ENCODE measurements at regions not wholly inside any gene's neighbourhood (a gene's known extent, or its start where the extent isn't known, plus 50 kb on each side); places are given as distances from the start of the nearest gene placed in this dataset.

DNA sequence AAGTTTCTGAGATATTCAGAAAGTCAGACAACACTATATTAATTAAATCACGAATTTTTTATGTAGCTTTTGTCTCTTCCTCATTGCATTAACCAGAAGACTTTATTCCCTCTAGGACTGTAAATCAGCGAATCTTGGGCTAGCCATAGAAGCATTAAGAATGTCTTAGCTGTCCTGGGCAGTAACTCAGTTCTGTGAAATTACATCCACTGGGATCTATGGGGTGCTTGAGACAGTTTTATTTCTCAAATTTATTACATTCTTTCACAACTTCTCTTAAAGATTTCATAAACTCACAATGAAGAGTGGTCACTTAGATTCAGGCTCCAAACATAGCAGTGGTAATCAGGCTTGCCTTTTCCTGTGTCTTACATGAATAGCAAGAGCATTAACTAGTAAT lies 1153.4 kb downstream of the CDH8 start:
- TF ChIP-seq CTCF (IDR thresholded peaks at IDR 0.05) (no peak), POLR2A (IDR thresholded peaks at IDR 0.05) (no peak)

Measured in uterus (tissue), 2 donors.